ENCODE measurements at regions not wholly inside any gene's neighbourhood (a gene's known extent, or its start where the extent isn't known, plus 50 kb on each side); places are given as distances from the start of the nearest gene placed in this dataset.

GRCh38 chr2:153059338-153060052 is 341.1 kb downstream of the ARL6IP6 start:
- no peak for TF ChIP-seq CTCF (IDR thresholded peaks at IDR 0.05; ENCODE audit: borderline replicate concordance, extremely low read depth, low read length, poor library complexity, severe bottlenecking)
- TF ChIP-seq EZH2 (IDR thresholded peaks at IDR 0.05; ENCODE audit: borderline replicate concordance, low read depth, low read length, severe bottlenecking) = no peak

Measured in DND-41 (cell line).